ENCODE measurements at regions not wholly inside any gene's neighbourhood (a gene's known extent, or its start where the extent isn't known, plus 50 kb on each side); places are given as distances from the start of the nearest gene placed in this dataset.
A peak's percentile ranks its signal among the peaks of the same experiment; 100 is the strongest.

DNA sequence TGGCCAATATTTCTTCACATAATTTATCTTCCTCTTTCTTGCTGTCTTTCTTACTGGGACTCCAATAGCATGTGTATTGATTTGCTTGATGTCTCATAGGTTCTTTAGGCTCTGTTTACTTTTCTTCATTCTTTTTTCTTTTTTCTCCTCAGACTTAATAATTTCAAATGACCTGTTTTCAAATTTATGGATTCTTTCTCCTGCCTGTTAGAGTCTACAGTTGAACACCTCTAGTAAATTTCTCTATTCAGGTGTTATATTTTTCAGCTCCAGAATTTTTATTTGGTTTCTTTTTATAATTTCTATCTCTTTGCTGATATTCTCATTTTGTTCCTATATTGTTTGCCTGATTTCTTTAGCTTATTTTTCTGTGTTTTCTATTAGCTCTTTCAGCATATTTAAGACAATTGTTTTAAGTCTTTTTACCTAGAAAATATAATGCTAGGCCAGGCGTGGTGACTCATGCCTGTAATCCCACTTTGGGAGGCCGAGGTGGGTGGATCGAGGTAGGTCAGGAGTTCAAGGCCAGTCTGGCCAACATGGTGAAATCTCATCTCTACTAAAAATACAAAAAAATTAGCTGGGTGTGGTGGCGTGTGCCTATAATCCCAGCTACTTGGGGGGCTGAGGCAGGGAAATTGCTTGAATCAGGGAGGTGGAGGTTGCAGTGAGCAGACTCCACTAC, 61.9 kb upstream of the TNS3 start:
- H3K36me3 ChIP-seq (ENCODE audit: control insufficient read depth, insufficient read depth, low read length) = no peaks in the 10 kb centered on the region
- no peak overlapping the region for H3K9ac ChIP-seq (ENCODE audit: low read length)
- H3K4me3 ChIP-seq (ENCODE audit: low read length) = no peak overlapping the region
- H3K9me3 ChIP-seq (ENCODE audit: control insufficient read depth, low read length) = no peaks in the 10 kb centered on the region
- H3K27me3 ChIP-seq (ENCODE audit: control insufficient read depth, insufficient read depth, low read length) = no peaks in the 10 kb centered on the region
- H3K4me1 ChIP-seq (ENCODE audit: control insufficient read depth, insufficient read depth, low read length) = no peaks in the 10 kb centered on the region

DNA sequence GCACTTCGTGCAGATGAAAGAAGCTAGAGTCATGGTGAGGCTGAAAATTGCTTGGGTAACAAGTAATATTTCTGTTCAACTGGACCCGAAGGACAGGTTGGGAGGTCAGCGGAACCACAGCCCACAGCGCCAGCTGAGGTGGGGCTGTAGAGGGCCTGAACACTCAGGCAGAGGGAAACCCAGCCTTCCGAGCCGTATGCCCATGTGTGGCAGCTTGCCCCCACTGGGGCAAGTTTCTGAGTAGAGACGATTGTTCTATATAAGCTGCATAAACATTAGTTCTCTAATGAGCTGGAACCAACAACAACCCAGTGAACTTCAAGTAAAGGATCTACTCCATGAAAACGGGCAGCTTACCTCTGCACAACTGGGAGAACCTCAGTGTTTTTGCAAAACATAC, 58.4 kb upstream of the TNS3 start:
- Histone ChIP-seq H3K9me3 (ENCODE audit: control insufficient read depth, low read length) (no peaks in the 10 kb centered on the region), H3K36me3 (ENCODE audit: control insufficient read depth, insufficient read depth, low read length) (no peaks in the 10 kb centered on the region), H3K4me1 (ENCODE audit: control insufficient read depth, insufficient read depth, low read length) (peaks cover 11% of the 10 kb centered on the region), H3K9ac (ENCODE audit: low read length) (no peak overlapping the region), H3K27me3 (ENCODE audit: control insufficient read depth, insufficient read depth, low read length) (no peaks in the 10 kb centered on the region), H3K4me3 (ENCODE audit: low read length) (no peak overlapping the region)

- Histone ChIP-seq H3K4me3 (ENCODE audit: low read length) (no peak overlapping the region), H3K9ac (ENCODE audit: low read length) (no peak overlapping the region), H3K9me3 (ENCODE audit: control insufficient read depth, low read length) (no peaks in the 10 kb centered on the region), H3K36me3 (ENCODE audit: control insufficient read depth, insufficient read depth, low read length) (no peaks in the 10 kb centered on the region), H3K4me1 (ENCODE audit: control insufficient read depth, insufficient read depth, low read length) (peaks cover 18% of the 10 kb centered on the region), H3K27me3 (ENCODE audit: control insufficient read depth, insufficient read depth, low read length) (no peaks in the 10 kb centered on the region)
These were observed 57.7 kb upstream of the TNS3 start for GRCh38 chr7:47639495-47640110.

GRCh38 chr7:47638679-47639315, 56.9 kb upstream of the TNS3 start:
- no peaks in the 10 kb centered on the region for H3K9me3 ChIP-seq (ENCODE audit: control insufficient read depth, low read length)
- no peaks in the 10 kb centered on the region for H3K36me3 ChIP-seq (ENCODE audit: control insufficient read depth, insufficient read depth, low read length)
- H3K9ac ChIP-seq (ENCODE audit: low read length) = no peak overlapping the region
- H3K4me3 ChIP-seq (ENCODE audit: low read length) = no peak overlapping the region
- H3K27me3 ChIP-seq (ENCODE audit: control insufficient read depth, insufficient read depth, low read length) = no peaks in the 10 kb centered on the region
- H3K4me1 ChIP-seq (ENCODE audit: control insufficient read depth, insufficient read depth, low read length) = peaks cover 18% of the 10 kb centered on the region

DNA sequence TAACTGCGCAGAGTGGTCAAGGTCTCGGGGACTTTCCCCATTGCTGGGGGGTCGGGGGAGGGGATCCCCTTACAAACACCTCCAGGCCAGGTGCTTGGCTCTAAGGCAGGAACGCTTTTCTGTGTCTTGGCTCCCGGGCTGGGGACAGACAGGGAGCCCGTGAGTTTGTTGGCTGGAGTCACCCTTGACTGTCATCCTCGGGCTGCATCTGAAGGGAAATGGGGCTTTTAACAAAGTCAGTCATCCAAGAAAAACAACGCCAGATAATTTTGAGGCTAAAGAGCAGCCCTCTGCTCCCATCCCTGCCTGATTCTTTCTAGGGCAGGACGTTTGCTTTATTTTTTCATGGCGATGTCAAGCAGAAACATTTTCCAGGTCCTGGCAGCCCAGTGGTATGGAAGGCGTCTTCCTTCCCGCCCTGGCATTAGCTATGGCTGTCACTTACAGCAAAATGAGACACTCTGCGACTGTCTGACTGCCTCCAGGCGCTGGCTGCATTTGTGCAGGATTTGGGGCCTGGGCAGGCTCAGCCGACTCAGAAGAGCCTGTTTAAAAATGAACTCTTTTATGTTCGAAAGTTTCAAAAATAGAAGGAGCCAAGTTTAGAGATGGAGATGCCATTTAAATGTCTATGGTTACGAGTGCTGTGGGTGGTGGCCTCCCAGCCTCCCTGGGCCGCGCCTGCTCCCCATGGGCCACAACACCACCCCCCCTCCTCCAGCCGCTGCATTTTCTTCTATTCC, 54.7 kb upstream of the TNS3 start:
- Histone ChIP-seq H3K4me3 (ENCODE audit: low read length) (no peak overlapping the region), H3K36me3 (ENCODE audit: control insufficient read depth, insufficient read depth, low read length) (no peaks in the 10 kb centered on the region), H3K4me1 (ENCODE audit: control insufficient read depth, insufficient read depth, low read length) (peaks cover 18% of the 10 kb centered on the region), H3K9me3 (ENCODE audit: control insufficient read depth, low read length) (no peaks in the 10 kb centered on the region), H3K9ac (ENCODE audit: low read length) (no peak overlapping the region), H3K27me3 (ENCODE audit: control insufficient read depth, insufficient read depth, low read length) (no peaks in the 10 kb centered on the region)

DNA sequence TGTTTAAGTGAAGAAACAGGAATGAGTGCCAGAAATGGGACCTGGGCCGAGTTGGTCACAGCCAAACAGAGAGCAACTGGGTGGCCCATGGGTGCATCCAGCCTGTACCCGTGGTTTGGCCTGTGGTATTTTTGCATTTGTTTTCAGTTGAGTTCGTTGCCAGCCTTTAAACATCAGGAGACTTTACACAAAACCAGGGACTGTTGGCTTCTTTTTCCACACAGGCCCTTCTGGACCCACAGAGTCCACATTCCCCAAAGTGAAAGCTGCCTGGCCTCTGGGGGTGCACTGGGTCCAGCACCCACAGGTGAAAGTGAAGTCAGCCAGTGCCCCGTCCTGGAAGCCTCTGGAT, 54.1 kb upstream of the TNS3 start:
- H3K36me3 ChIP-seq (ENCODE audit: control insufficient read depth, insufficient read depth, low read length) = no peaks in the 10 kb centered on the region
- H3K9me3 ChIP-seq (ENCODE audit: control insufficient read depth, low read length) = no peaks in the 10 kb centered on the region
- no peaks in the 10 kb centered on the region for H3K27me3 ChIP-seq (ENCODE audit: control insufficient read depth, insufficient read depth, low read length)
- H3K9ac ChIP-seq (ENCODE audit: low read length) = no peak overlapping the region
- peaks cover 18% of the 10 kb centered on the region for H3K4me1 ChIP-seq (ENCODE audit: control insufficient read depth, insufficient read depth, low read length)
- H3K4me3 ChIP-seq (ENCODE audit: low read length) = no peak overlapping the region

- Histone ChIP-seq H3K4me1 (ENCODE audit: control insufficient read depth, insufficient read depth, low read length) (peaks cover 18% of the 10 kb centered on the region), H3K27me3 (ENCODE audit: control insufficient read depth, insufficient read depth, low read length) (no peaks in the 10 kb centered on the region), H3K4me3 (ENCODE audit: low read length) (no peak overlapping the region), H3K36me3 (ENCODE audit: control insufficient read depth, insufficient read depth, low read length) (no peaks in the 10 kb centered on the region), H3K9me3 (ENCODE audit: control insufficient read depth, low read length) (no peaks in the 10 kb centered on the region), H3K9ac (ENCODE audit: low read length) (peak overlapping the region; percentile 20)
These were observed 53.5 kb upstream of the TNS3 start for GRCh38 chr7:47635091-47636080.

GRCh38 chr7:47634273-47634672, 52.4 kb upstream of the TNS3 start:
- peaks cover 18% of the 10 kb centered on the region for H3K4me1 ChIP-seq (ENCODE audit: control insufficient read depth, insufficient read depth, low read length)

GRCh38 chr7:47633134-47633533, 51.2 kb upstream of the TNS3 start:
- no peak overlapping the region for H3K9ac ChIP-seq (ENCODE audit: low read length)
- no peaks in the 10 kb centered on the region for H3K36me3 ChIP-seq (ENCODE audit: control insufficient read depth, insufficient read depth, low read length)
- no peak overlapping the region for H3K4me3 ChIP-seq (ENCODE audit: low read length)
- H3K9me3 ChIP-seq (ENCODE audit: control insufficient read depth, low read length) = no peaks in the 10 kb centered on the region
- peaks cover 10% of the 10 kb centered on the region for H3K4me1 ChIP-seq (ENCODE audit: control insufficient read depth, insufficient read depth, low read length)
- H3K27me3 ChIP-seq (ENCODE audit: control insufficient read depth, insufficient read depth, low read length) = no peaks in the 10 kb centered on the region

More at GRCh38 chr7:47634273-47634672, 52.4 kb upstream of the TNS3 start:
- no peak overlapping the region for H3K9ac ChIP-seq (ENCODE audit: low read length)
- H3K9me3 ChIP-seq (ENCODE audit: control insufficient read depth, low read length) = no peaks in the 10 kb centered on the region
- H3K4me3 ChIP-seq (ENCODE audit: low read length) = no peak overlapping the region
- H3K36me3 ChIP-seq (ENCODE audit: control insufficient read depth, insufficient read depth, low read length) = no peaks in the 10 kb centered on the region
- H3K27me3 ChIP-seq (ENCODE audit: control insufficient read depth, insufficient read depth, low read length) = no peaks in the 10 kb centered on the region
